Iris pigment epithelial cell (primary cell): ENCODE measurements at regions not wholly inside any gene's neighbourhood (a gene's known extent, or its start where the extent isn't known, plus 50 kb on each side); places are given as distances from the start of the nearest gene placed in this dataset.
"Not testable (repeated sequence)": the region's sequence is repeated elsewhere in the genome, so short reads cannot be mapped to it uniquely, and the experiment has no call there.

ENCODE experiments used
- DNase-seq: peaks from one replicate; pipeline ENCODE4 v3.0.0-alpha.2; 2011; ENCODE audit warnings: low read depth

GRCh38 chr1:100791586-100791985, 72.0 kb downstream of the VCAM1 start:
- DNase-seq = peak; percentile 57

GRCh38 chr1:100793659-100794058, 74.1 kb downstream of the VCAM1 start:
- no peak for DNase-seq

GRCh38 chr1:100794748-100795645, 75.5 kb downstream of the VCAM1 start:
- DNase-seq = peak; percentile 75

- no peak for DNase-seq
Measured at GRCh38 chr1:100795646-100795985, 76.1 kb downstream of the VCAM1 start.

- DNase-seq = no peak
Measured at GRCh38 chr1:100796046-100796445, 76.5 kb downstream of the VCAM1 start.

- DNase-seq = no peak
Measured at GRCh38 chr1:100799548-100799947, 80.0 kb downstream of the VCAM1 start.

GRCh38 chr1:100799954-100800612, 80.5 kb downstream of the VCAM1 start:
- DNase-seq = peak; percentile 76

GRCh38 chr1:100801256-100801655, 81.7 kb downstream of the VCAM1 start:
- DNase-seq = not testable (repeated sequence)

- DNase-seq = not testable (repeated sequence)
Measured at GRCh38 chr1:100803280-100803679, 83.7 kb downstream of the VCAM1 start.

GRCh38 chr1:100806601-100807000, 87.1 kb downstream of the VCAM1 start:
- DNase-seq = no peak

- DNase-seq = peak; percentile 22
Measured at GRCh38 chr1:100810360-100810759, 84.3 kb downstream of the EXTL2 start.

GRCh38 chr1:100811808-100812207, 82.8 kb downstream of the EXTL2 start:
- no peak for DNase-seq

GRCh38 chr1:100814938-100815337, 79.7 kb downstream of the EXTL2 start:
- not testable (repeated sequence) for DNase-seq

- DNase-seq = no peak
Measured at GRCh38 chr1:100816049-100816448, 78.6 kb downstream of the EXTL2 start.

- DNase-seq = not testable (repeated sequence)
Measured at GRCh38 chr1:100820195-100820594, 74.4 kb downstream of the EXTL2 start.

GRCh38 chr1:100821919-100822318, 72.7 kb downstream of the EXTL2 start:
- not testable (repeated sequence) for DNase-seq
